ENCODE measurements at regions not wholly inside any gene's neighbourhood (a gene's known extent, or its start where the extent isn't known, plus 50 kb on each side); places are given as distances from the start of the nearest gene placed in this dataset.

DNA sequence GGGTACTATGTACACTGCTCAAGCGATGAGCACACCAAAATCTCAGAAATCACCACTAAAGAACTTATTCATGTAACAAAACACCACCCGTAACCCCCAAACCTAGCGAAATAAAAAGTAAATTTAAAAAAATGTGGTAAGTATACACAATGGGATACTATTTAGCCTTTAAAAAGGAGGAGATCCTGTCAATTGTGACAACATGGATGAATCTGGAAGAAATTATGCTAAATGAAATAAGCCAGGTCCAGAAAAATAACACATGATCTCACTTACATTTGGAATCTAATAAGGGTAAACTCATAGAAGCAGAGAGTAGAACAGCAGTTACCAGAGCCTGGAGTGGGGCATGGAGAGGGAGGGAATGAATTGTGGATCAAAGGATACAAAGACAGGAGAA lies 98.5 kb upstream of the SPATS2L start:
- TF ChIP-seq EZH2 (optimal IDR thresholded peaks at IDR 0.05; ENCODE audit: low read depth, low read length) (no peak), EZH2phosphoT487 (IDR thresholded peaks at IDR 0.05; ENCODE audit: low read length) (no peak)
- TF ChIP-seq, protein P1, sequence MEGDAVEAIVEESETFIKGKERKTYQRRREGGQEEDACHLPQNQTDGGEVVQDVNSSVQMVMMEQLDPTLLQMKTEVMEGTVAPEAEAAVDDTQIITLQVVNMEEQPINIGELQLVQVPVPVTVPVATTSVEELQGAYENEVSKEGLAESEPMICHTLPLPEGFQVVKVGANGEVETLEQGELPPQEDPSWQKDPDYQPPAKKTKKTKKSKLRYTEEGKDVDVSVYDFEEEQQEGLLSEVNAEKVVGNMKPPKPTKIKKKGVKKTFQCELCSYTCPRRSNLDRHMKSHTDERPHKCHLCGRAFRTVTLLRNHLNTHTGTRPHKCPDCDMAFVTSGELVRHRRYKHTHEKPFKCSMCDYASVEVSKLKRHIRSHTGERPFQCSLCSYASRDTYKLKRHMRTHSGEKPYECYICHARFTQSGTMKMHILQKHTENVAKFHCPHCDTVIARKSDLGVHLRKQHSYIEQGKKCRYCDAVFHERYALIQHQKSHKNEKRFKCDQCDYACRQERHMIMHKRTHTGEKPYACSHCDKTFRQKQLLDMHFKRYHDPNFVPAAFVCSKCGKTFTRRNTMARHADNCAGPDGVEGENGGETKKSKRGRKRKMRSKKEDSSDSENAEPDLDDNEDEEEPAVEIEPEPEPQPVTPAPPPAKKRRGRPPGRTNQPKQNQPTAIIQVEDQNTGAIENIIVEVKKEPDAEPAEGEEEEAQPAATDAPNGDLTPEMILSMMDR (IDR thresholded peaks at IDR 0.05; ENCODE audit: low read length): no peak
- H3K79me2 ChIP-seq (ENCODE audit: low read length): no peaks in the 10 kb centered on the region
- no peak overlapping the region for H3K4me3 ChIP-seq (ENCODE audit: low read length)
- no peaks in the 10 kb centered on the region for H3K27me3 ChIP-seq (replicated peaks; ENCODE audit: insufficient read depth, low read length)
- H3K9me3 ChIP-seq (replicated peaks; ENCODE audit: insufficient read depth, low read length): no peaks in the 10 kb centered on the region
- no peak overlapping the region for H3K9ac ChIP-seq (ENCODE audit: low read length)
- no peaks in the 10 kb centered on the region for H4K20me1 ChIP-seq (ENCODE audit: insufficient read depth, low read length)
- H3K36me3 ChIP-seq (replicated peaks; ENCODE audit: insufficient read depth, low read length): no peaks in the 10 kb centered on the region
- no peaks in the 10 kb centered on the region for H3K4me1 ChIP-seq (ENCODE audit: low read length)
- no peaks in the 10 kb centered on the region for H3F3A ChIP-seq (ENCODE audit: insufficient read depth, low read length)
- no peak overlapping the region for H2AFZ ChIP-seq (ENCODE audit: low read length)
- no peak overlapping the region for H3K4me2 ChIP-seq (ENCODE audit: low read depth, low read length)
- H3K9me2 ChIP-seq (replicated peaks; ENCODE audit: insufficient read depth, low read length): no peaks in the 10 kb centered on the region
- no peak for DNase-seq
- no peak overlapping the region for H3K27ac ChIP-seq (ENCODE audit: low read length)

DNA sequence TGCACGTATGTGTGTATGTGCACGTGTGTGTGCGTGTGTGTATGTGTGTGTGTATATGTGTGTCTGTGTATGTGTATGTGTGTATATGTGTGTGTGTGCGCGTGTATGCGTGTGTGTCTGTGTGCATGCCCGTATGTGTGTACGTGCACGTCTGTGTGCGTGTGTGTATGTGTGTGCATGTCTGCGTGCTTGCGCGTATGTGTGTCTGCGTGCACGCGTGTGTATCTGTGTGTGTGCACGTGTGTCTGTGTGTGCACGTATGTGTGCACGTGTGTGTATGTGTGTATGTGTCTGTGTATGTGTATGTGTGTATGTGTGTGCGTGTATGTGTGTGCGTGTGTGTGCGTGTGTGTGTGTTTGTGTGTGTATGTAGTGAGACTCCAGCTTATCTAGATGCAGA lies 97.5 kb upstream of the SPATS2L start:
- DNase-seq: no peak
- Histone ChIP-seq H3K27me3 (replicated peaks; ENCODE audit: insufficient read depth, low read length) (no peaks in the 10 kb centered on the region), H3K9me3 (replicated peaks; ENCODE audit: insufficient read depth, low read length) (no peaks in the 10 kb centered on the region), H3K4me1 (ENCODE audit: low read length) (no peaks in the 10 kb centered on the region), H4K20me1 (ENCODE audit: insufficient read depth, low read length) (no peaks in the 10 kb centered on the region), H3K9me2 (replicated peaks; ENCODE audit: insufficient read depth, low read length) (no peaks in the 10 kb centered on the region), H3K4me3 (ENCODE audit: low read length) (no peak overlapping the region), H2AFZ (ENCODE audit: low read length) (no peak overlapping the region), H3K9ac (ENCODE audit: low read length) (no peak overlapping the region), H3K27ac (ENCODE audit: low read length) (no peak overlapping the region), H3K4me2 (ENCODE audit: low read depth, low read length) (no peak overlapping the region), H3K79me2 (ENCODE audit: low read length) (no peaks in the 10 kb centered on the region), H3F3A (ENCODE audit: insufficient read depth, low read length) (no peaks in the 10 kb centered on the region), H3K36me3 (replicated peaks; ENCODE audit: insufficient read depth, low read length) (no peaks in the 10 kb centered on the region)
- TF ChIP-seq EZH2 (optimal IDR thresholded peaks at IDR 0.05; ENCODE audit: low read depth, low read length) (no peak), EZH2phosphoT487 (IDR thresholded peaks at IDR 0.05; ENCODE audit: low read length) (no peak)
- TF ChIP-seq, protein P1 (IDR thresholded peaks at IDR 0.05; ENCODE audit: low read length): no peak

DNA sequence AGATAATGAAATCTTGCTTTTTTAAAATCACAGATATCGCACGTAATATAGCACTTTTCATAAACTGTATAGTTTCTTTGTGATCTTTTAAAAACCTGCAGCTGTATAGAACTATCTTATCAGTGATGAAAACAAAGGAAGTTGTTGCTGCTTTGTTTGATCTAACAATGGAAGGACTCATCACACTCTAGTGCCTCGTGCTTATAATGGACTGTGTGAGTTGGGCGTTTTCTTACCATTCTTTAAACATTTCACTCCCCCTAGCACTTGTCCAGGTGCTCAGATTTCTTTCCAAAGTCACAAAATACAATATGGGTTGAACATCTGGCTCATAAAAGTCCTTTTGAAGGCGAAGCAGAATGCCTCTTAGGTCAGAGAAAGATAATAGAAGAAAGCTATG lies 94.8 kb upstream of the SPATS2L start:
- DNase-seq: no peak

More for the DNA sequence above, 94.8 kb upstream of the SPATS2L start:
- Histone ChIP-seq H3K4me1 (ENCODE audit: low read length) (no peaks in the 10 kb centered on the region), H3F3A (ENCODE audit: insufficient read depth, low read length) (no peaks in the 10 kb centered on the region), H3K79me2 (ENCODE audit: low read length) (no peaks in the 10 kb centered on the region), H3K4me3 (ENCODE audit: low read length) (no peak overlapping the region), H3K9me2 (replicated peaks; ENCODE audit: insufficient read depth, low read length) (no peaks in the 10 kb centered on the region), H3K4me2 (ENCODE audit: low read depth, low read length) (no peak overlapping the region), H2AFZ (ENCODE audit: low read length) (no peak overlapping the region), H3K36me3 (replicated peaks; ENCODE audit: insufficient read depth, low read length) (no peaks in the 10 kb centered on the region), H3K27me3 (replicated peaks; ENCODE audit: insufficient read depth, low read length) (no peaks in the 10 kb centered on the region), H3K9me3 (replicated peaks; ENCODE audit: insufficient read depth, low read length) (no peaks in the 10 kb centered on the region), H3K27ac (ENCODE audit: low read length) (no peak overlapping the region), H4K20me1 (ENCODE audit: insufficient read depth, low read length) (no peaks in the 10 kb centered on the region), H3K9ac (ENCODE audit: low read length) (no peak overlapping the region)
- no peak for TF ChIP-seq EZH2 (optimal IDR thresholded peaks at IDR 0.05; ENCODE audit: low read depth, low read length)
- TF ChIP-seq EZH2phosphoT487 (IDR thresholded peaks at IDR 0.05; ENCODE audit: low read length): no peak
- TF ChIP-seq, protein P1 (IDR thresholded peaks at IDR 0.05; ENCODE audit: low read length): no peak
